ENCODE measurements at regions not wholly inside any gene's neighbourhood (a gene's known extent, or its start where the extent isn't known, plus 50 kb on each side); places are given as distances from the start of the nearest gene placed in this dataset.
"Not testable (repeated sequence)": the region's sequence is repeated elsewhere in the genome, so short reads cannot be mapped to it uniquely, and the experiment has no call there.

DNA sequence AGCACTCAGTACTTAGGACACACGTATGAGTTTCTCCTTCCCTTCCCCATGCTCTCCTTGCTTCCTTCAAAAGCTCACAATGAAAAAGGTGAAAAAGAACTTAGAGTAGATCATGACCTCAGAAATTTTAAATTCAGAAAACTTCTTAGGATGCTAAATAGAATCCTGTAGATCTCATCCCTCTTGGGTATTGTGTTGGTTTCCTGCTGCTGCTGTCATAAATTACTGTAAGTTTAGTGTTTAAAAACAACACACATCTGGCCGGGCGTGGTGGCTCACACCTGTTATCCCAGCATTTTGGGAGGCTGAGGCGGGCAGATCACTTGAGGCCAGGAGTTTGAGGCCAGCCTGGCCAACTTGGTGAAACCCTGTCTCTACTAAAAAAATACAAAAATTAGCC, 106.9 kb downstream of the SOCS6 start:
- TF ChIP-seq EZH2 (IDR thresholded peaks at IDR 0.05; ENCODE audit: borderline replicate concordance, low read depth, low read length, poor library complexity, severe bottlenecking): not testable (repeated sequence)
- TF ChIP-seq, protein P1, sequence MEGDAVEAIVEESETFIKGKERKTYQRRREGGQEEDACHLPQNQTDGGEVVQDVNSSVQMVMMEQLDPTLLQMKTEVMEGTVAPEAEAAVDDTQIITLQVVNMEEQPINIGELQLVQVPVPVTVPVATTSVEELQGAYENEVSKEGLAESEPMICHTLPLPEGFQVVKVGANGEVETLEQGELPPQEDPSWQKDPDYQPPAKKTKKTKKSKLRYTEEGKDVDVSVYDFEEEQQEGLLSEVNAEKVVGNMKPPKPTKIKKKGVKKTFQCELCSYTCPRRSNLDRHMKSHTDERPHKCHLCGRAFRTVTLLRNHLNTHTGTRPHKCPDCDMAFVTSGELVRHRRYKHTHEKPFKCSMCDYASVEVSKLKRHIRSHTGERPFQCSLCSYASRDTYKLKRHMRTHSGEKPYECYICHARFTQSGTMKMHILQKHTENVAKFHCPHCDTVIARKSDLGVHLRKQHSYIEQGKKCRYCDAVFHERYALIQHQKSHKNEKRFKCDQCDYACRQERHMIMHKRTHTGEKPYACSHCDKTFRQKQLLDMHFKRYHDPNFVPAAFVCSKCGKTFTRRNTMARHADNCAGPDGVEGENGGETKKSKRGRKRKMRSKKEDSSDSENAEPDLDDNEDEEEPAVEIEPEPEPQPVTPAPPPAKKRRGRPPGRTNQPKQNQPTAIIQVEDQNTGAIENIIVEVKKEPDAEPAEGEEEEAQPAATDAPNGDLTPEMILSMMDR (conservative IDR thresholded peaks at IDR 0.05; ENCODE audit: low read depth, low read length): not testable (repeated sequence)

Measured in A673 (cell line).